ENCODE measurements at regions not wholly inside any gene's neighbourhood (a gene's known extent, or its start where the extent isn't known, plus 50 kb on each side); places are given as distances from the start of the nearest gene placed in this dataset.

DNA sequence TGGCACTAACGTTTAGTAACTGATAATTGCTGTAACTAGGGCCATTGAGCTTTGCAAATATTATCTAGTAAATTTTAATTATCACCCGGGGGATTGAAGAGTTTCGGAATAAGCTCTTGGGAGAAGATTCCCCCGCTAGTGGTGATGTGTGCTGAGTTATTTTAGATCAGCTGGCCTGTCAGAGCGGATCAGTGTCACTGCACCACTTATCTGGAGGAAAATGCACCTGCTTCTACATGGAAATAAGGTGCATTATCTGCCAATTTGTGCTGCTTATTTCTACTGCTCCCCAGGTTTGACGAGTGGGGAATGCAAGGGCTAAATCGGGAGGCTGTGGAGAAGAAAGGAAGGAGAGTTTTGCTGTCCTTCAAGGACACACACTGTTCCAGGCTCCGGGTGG is 518.6 kb downstream of the TLE4 start:
- TF ChIP-seq ZNF24 (IDR thresholded peaks at IDR 0.05) (no peak), CREM (IDR thresholded peaks at IDR 0.05; ENCODE audit: low read depth) (no peak), TAF1 (IDR thresholded peaks at IDR 0.05; ENCODE audit: borderline replicate concordance, low read depth, low read length) (no peak)

Measured in GM12878 (cell line).